Keratinocyte (primary cell): ENCODE measurements at regions not wholly inside any gene's neighbourhood (a gene's known extent, or its start where the extent isn't known, plus 50 kb on each side); places are given as distances from the start of the nearest gene placed in this dataset.

Source experiments
- DNase-seq: peaks from one replicate; pipeline ENCODE4 v3.0.0-alpha.2; 2011; ENCODE audit warnings: low read depth, missing footprints, low spot score
- FAIRE-seq: peaks from 2 replicates; lab custom pipeline; 2011; peaks lifted over from hg19 to GRCh38; lab: Jason Lieb, UNC
- H2AFZ ChIP-seq: 2 replicates; pipeline ENCODE4 v1.6.0; 2012; ENCODE audit warnings: low read length, control low read depth, inconsistent platforms; ENCODE audit not compliant: control insufficient read depth
- H3K27ac ChIP-seq: 2 replicates; pipeline ENCODE4 v1.5.1; 2011; ENCODE audit warnings: low read length; ENCODE audit not compliant: control insufficient read depth, insufficient read depth
- H3K27me3 ChIP-seq: 3 replicates; pipeline ENCODE4 v1.6.0; 2011; ENCODE audit warnings: low read length; ENCODE audit not compliant: control insufficient read depth, insufficient read depth; ENCODE audit errors: extremely low read depth
- H3K36me3 ChIP-seq, 2 experiments: 2 replicates in 1 of 2; 3 replicates in 1 of 2; pipeline ENCODE4 v1.5.1; 2011; ENCODE audit warnings: low read length in 2 of 2, mild to moderate bottlenecking in 1 of 2; ENCODE audit not compliant: control insufficient read depth in 2 of 2, insufficient read depth in 2 of 2; ENCODE audit errors: extremely low read depth in 1 of 2
- H3K4me1 ChIP-seq: 3 replicates; pipeline ENCODE4 v1.5.1; 2011; ENCODE audit warnings: low read length; ENCODE audit not compliant: control insufficient read depth, insufficient read depth; ENCODE audit errors: extremely low read depth
- H3K4me2 ChIP-seq: 3 replicates; pipeline ENCODE4 v1.6.0; 2011; ENCODE audit warnings: low read depth, low read length; ENCODE audit not compliant: control insufficient read depth, insufficient read depth; ENCODE audit errors: extremely low read depth
- H3K4me3 ChIP-seq, 3 experiments: fragments of 200-600 bp in 1 of 3; sonication (generic) in 1 of 3; 2 replicates in 2 of 3; 3 replicates in 1 of 3; pipeline ENCODE4 v1.5.1; 2011 to 2016; ENCODE audit warnings: low read length in 3 of 3, mild to moderate bottlenecking in 3 of 3, control low read depth in 2 of 3, inconsistent platforms in 1 of 3, low read depth in 1 of 3, mixed read lengths in 1 of 3, mixed run types in 1 of 3, moderate library complexity in 1 of 3; ENCODE audit not compliant: control insufficient read depth in 2 of 3, insufficient read depth in 2 of 3; ENCODE audit errors: extremely low read depth in 1 of 3
- H3K79me2 ChIP-seq: 2 replicates; pipeline ENCODE4 v1.6.0; 2012; ENCODE audit warnings: low read length; ENCODE audit not compliant: control insufficient read depth, insufficient read depth
- H3K9ac ChIP-seq: 3 replicates; pipeline ENCODE4 v1.6.0; 2011; ENCODE audit warnings: low read length; ENCODE audit not compliant: control insufficient read depth, insufficient read depth; ENCODE audit errors: extremely low read depth
- H3K9me1 ChIP-seq: 3 replicates; pipeline ENCODE4 v1.6.0; 2011; ENCODE audit warnings: low read length; ENCODE audit not compliant: control insufficient read depth, insufficient read depth; ENCODE audit errors: extremely low read depth
- H3K9me3 ChIP-seq: 2 replicates; pipeline ENCODE4 v1.5.1; 2012; ENCODE audit warnings: low read depth, low read length; ENCODE audit not compliant: control insufficient read depth
- H4K20me1 ChIP-seq: 3 replicates; pipeline ENCODE4 v1.6.0; 2011; ENCODE audit warnings: low read length; ENCODE audit not compliant: control insufficient read depth, insufficient read depth; ENCODE audit errors: extremely low read depth
- EZH2 ChIP-seq: IDR thresholded peaks from one replicate; pipeline ENCODE4 v1.6.1; 2012; ENCODE audit warnings: inconsistent platforms, mild to moderate bottlenecking, low read length, moderate library complexity
- dilution Hi-C: fragments of 300-500 bp; cut with MboI; formaldehyde crosslinking; loops from one replicate; pipeline ENCODE4 v1.7.0; 2020; ENCODE audit warnings: low sequenced_read_pairs; ENCODE audit not compliant: extremely low pct_ligation_motif_present
- TF ChIP-seq, protein P1 (sequence below), 3 experiments: IDR thresholded peaks in 1 of 3; conservative IDR thresholded peaks in 1 of 3; optimal IDR thresholded peaks in 1 of 3; 2 replicates in 2 of 3; 3 replicates in 1 of 3; pipeline versions ENCODE3 to v1.5.1; 2011; ENCODE audit warnings: low read length in 3 of 3, mild to moderate bottlenecking in 3 of 3, moderate library complexity in 2 of 3, control low read depth in 1 of 3, inconsistent platforms in 1 of 3; ENCODE audit not compliant: insufficient read depth in 2 of 3; ENCODE audit errors: extremely low read depth in 1 of 3

DNA sequence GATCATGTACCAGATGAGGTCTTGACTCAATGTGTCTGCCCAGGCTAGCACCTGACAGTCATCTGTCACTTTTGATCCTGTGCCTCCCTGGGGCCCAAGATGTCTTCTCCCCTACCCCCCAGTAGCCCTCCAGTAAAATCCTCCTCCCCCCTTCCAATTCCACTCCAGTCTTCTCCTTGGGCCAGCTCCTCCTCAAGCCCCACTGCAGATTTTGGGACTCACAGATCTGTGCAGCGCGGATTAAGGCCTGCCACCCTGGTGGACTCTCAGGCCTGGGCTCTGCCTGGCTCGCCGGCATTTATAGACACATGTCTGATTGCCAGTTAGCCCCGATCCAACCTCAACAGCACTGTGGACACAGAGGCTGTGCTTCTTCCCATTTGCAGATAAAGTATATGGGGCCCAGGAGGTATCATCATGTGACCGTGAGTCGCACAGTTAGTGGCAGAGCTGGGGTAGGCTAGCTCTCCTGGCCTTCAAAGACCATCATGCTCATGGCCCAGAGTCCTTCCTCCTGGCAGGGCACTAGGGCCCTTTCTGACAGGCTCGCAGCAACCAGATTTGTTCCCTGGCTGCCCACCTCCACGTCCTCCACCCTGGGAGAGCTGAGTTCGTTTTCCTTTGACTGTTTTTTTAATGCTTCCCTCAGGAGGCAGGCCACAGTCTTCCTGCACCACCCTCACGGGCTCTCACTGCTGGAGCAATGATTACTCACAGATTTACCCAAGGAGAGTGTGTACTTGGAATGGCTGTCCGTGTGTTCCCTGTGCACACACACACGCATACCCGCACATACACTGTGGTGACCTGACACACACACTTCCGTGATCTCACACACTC, 98.3 kb upstream of the DIO3 start:
- H3K4me1 ChIP-seq: no peaks in the 10 kb centered on the region
- no peak overlapping the region for H3K27ac ChIP-seq
- dilution Hi-C loops: no loop called here
- H3K4me3 ChIP-seq: no peak overlapping the region
- no peaks in the 10 kb centered on the region for H3K9me1 ChIP-seq
- H3K36me3 ChIP-seq: no peaks in the 10 kb centered on the region
- peaks cover 30% of the 10 kb centered on the region for H3K27me3 ChIP-seq
- no peaks in the 10 kb centered on the region for H3K79me2 ChIP-seq
- H3K9ac ChIP-seq: no peak overlapping the region
- DNase-seq: no peak
- TF ChIP-seq, protein P1, sequence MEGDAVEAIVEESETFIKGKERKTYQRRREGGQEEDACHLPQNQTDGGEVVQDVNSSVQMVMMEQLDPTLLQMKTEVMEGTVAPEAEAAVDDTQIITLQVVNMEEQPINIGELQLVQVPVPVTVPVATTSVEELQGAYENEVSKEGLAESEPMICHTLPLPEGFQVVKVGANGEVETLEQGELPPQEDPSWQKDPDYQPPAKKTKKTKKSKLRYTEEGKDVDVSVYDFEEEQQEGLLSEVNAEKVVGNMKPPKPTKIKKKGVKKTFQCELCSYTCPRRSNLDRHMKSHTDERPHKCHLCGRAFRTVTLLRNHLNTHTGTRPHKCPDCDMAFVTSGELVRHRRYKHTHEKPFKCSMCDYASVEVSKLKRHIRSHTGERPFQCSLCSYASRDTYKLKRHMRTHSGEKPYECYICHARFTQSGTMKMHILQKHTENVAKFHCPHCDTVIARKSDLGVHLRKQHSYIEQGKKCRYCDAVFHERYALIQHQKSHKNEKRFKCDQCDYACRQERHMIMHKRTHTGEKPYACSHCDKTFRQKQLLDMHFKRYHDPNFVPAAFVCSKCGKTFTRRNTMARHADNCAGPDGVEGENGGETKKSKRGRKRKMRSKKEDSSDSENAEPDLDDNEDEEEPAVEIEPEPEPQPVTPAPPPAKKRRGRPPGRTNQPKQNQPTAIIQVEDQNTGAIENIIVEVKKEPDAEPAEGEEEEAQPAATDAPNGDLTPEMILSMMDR (optimal IDR thresholded peaks at IDR 0.05 in 1 of 3, IDR thresholded peaks at IDR 0.05 in 1 of 3, conservative IDR thresholded peaks at IDR 0.05 in 1 of 3; ENCODE audit: extremely low read depth in 1 of 3, insufficient read depth in 2 of 3, low read length in 3 of 3): no peak
- no peak for TF ChIP-seq EZH2
- no peaks in the 10 kb centered on the region for H4K20me1 ChIP-seq
- no peak for FAIRE-seq
- H2AFZ ChIP-seq: no peak overlapping the region
- H3K4me2 ChIP-seq: no peak overlapping the region
- H3K9me3 ChIP-seq: peaks cover 3% of the 10 kb centered on the region

DNA sequence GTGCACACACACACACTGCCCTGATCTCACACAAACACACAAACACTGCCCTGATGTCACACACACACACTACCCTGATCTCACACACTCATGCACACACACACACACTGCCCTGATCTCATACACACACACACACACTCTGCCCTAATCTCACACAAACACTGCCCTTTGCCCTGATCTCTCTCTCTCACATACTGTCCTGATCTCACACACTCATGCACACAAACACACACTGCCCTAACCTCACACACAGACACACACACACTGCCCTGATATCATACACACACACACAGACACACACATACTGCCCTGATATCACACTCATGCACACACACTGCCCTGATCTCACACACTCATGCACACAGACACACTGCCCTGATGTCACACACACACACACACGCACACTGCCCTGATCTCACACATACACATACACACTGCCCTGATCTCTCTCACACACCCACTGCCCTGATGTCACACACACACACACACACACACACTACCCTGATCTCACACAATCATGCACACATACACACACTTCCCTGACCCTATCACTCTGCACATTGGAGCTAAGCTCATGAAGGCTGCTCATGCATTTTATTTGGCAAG, 97.6 kb upstream of the DIO3 start:
- Histone ChIP-seq H2AFZ (no peak overlapping the region), H3K4me2 (no peak overlapping the region), H3K4me1 (no peaks in the 10 kb centered on the region), H3K36me3 (no peaks in the 10 kb centered on the region), H3K9me1 (no peaks in the 10 kb centered on the region), H3K9ac (no peak overlapping the region), H4K20me1 (no peaks in the 10 kb centered on the region), H3K27ac (no peak overlapping the region), H3K4me3 (no peak overlapping the region), H3K9me3 (peaks cover 3% of the 10 kb centered on the region), H3K79me2 (no peaks in the 10 kb centered on the region), H3K27me3 (peaks cover 23% of the 10 kb centered on the region)
- TF ChIP-seq, protein P1 (optimal IDR thresholded peaks at IDR 0.05 in 1 of 3, IDR thresholded peaks at IDR 0.05 in 1 of 3, conservative IDR thresholded peaks at IDR 0.05 in 1 of 3; ENCODE audit: extremely low read depth in 1 of 3, insufficient read depth in 2 of 3, low read length in 3 of 3): no peak
- no peak for TF ChIP-seq EZH2
- no peak for DNase-seq
- dilution Hi-C loops: no loop called here
- FAIRE-seq: no peak
